HL-60 (cell line): ENCODE measurements at regions not wholly inside any gene's neighbourhood (a gene's known extent, or its start where the extent isn't known, plus 50 kb on each side); places are given as distances from the start of the nearest gene placed in this dataset.

Experiments used
- CTCF ChIP-seq: IDR thresholded peaks from one replicate; pipeline ENCODE4 v1.5.1; 2011; ENCODE audit warnings: low read length, control low read depth, inconsistent platforms; ENCODE audit not compliant: insufficient read depth
- GABPA ChIP-seq: IDR thresholded peaks from 2 replicates; pipeline ENCODE4 v1.6.1; 2012; ENCODE audit warnings: low read depth
- POLR2AphosphoS5 ChIP-seq: IDR thresholded peaks from 2 replicates; pipeline ENCODE4 v1.6.1; 2012; ENCODE audit warnings: low read depth

- TF ChIP-seq CTCF = no peak
- TF ChIP-seq POLR2AphosphoS5 = no peak
- no peak for TF ChIP-seq GABPA
Measured at GRCh38 chr9:80881940-80882339, 807.4 kb downstream of the TLE1 start.
